ENCODE measurements at regions not wholly inside any gene's neighbourhood (a gene's known extent, or its start where the extent isn't known, plus 50 kb on each side); places are given as distances from the start of the nearest gene placed in this dataset.

- Histone ChIP-seq H3K4me1 (ENCODE audit: insufficient read depth) (no peaks in the 10 kb centered on the region), H3K79me2 (replicated peaks; ENCODE audit: insufficient read depth) (no peaks in the 10 kb centered on the region), H3K4me3 (no peak overlapping the region), H3F3A (replicated peaks; ENCODE audit: low read depth) (no peaks in the 10 kb centered on the region), H4K20me1 (replicated peaks; ENCODE audit: insufficient read depth) (no peaks in the 10 kb centered on the region), H3K4me2 (no peak overlapping the region), H3K27me3 (ENCODE audit: insufficient read depth) (no peaks in the 10 kb centered on the region), H3K9me2 (ENCODE audit: insufficient read depth) (peaks cover 3% of the 10 kb centered on the region), H3K27ac (ENCODE audit: low read depth) (no peak overlapping the region), H3K36me3 (ENCODE audit: insufficient read depth) (no peaks in the 10 kb centered on the region), H2AFZ (no peak overlapping the region)
- Mint-ChIP-seq H3K9me3 (no peaks in the 10 kb centered on the region; the same call in 2 of the 3 replicates), H3K27ac (no peak overlapping the region), H3K36me3 (ENCODE audit: low read depth) (no peaks in the 10 kb centered on the region), H3K27me3 (ENCODE audit: insufficient read depth, low read depth, poor library complexity) (no peaks in the 10 kb centered on the region), H3K4me1 (no peaks in the 10 kb centered on the region), H3K4me3 (no peak overlapping the region)
- ATAC-seq (no peak), DNase-seq (ENCODE audit: low spot score) (no peak)
- no peak for TF ChIP-seq JUNB (IDR thresholded peaks at IDR 0.05; ENCODE audit: unreplicated experiment)
- no peak for TF ChIP-seq ZNF462 (CRISPR knock-in tag; IDR thresholded peaks at IDR 0.05)
- TF ChIP-seq, protein P1, sequence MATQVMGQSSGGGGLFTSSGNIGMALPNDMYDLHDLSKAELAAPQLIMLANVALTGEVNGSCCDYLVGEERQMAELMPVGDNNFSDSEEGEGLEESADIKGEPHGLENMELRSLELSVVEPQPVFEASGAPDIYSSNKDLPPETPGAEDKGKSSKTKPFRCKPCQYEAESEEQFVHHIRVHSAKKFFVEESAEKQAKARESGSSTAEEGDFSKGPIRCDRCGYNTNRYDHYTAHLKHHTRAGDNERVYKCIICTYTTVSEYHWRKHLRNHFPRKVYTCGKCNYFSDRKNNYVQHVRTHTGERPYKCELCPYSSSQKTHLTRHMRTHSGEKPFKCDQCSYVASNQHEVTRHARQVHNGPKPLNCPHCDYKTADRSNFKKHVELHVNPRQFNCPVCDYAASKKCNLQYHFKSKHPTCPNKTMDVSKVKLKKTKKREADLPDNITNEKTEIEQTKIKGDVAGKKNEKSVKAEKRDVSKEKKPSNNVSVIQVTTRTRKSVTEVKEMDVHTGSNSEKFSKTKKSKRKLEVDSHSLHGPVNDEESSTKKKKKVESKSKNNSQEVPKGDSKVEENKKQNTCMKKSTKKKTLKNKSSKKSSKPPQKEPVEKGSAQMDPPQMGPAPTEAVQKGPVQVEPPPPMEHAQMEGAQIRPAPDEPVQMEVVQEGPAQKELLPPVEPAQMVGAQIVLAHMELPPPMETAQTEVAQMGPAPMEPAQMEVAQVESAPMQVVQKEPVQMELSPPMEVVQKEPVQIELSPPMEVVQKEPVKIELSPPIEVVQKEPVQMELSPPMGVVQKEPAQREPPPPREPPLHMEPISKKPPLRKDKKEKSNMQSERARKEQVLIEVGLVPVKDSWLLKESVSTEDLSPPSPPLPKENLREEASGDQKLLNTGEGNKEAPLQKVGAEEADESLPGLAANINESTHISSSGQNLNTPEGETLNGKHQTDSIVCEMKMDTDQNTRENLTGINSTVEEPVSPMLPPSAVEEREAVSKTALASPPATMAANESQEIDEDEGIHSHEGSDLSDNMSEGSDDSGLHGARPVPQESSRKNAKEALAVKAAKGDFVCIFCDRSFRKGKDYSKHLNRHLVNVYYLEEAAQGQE (IDR thresholded peaks at IDR 0.05; ENCODE audit: unreplicated experiment) = no peak
Measured at GRCh38 chr3:21073561-21073960, 677.4 kb downstream of the ZNF385D start.
